PC-3 (cell line): ENCODE measurements at regions not wholly inside any gene's neighbourhood (a gene's known extent, or its start where the extent isn't known, plus 50 kb on each side); places are given as distances from the start of the nearest gene placed in this dataset.

Experiments used
- ATAC-seq: fragments of 200-7000 bp; cut with Tn5 transposase; 2 replicates; pipeline ENCODE4 v1.9.1; 2020; ENCODE audit warnings: mild to moderate bottlenecking, moderate library complexity
- BruUV-seq: library from RNA; stranded (reverse); fragments of 400-500 nt; replicated peaks from 2 replicates; lab custom pipeline; 2021; lab: Mats Ljungman, UMichigan
- CTCF ChIA-PET: fragments of 300-600 bp; sonication (Branson Sonifier 250); formaldehyde crosslinking; loops from one replicate; lab custom pipeline; 2022; ENCODE audit warnings: antibody characterized with exemption; lab: Charles Lee
- POLR2A ChIA-PET: fragments of 300-600 bp; sonication (Branson Sonifier 250); formaldehyde crosslinking; loops from one replicate; lab custom pipeline; 2022; ENCODE audit warnings: antibody characterized with exemption; ENCODE audit not compliant: unreplicated experiment; lab: Charles Lee
- DNase-seq: peaks from one replicate; pipeline ENCODE4 v3.0.0-alpha.2; 2015
- H2AFZ ChIP-seq: fragments of 300-600 bp; sonication (generic); 2 replicates; pipeline ENCODE4 v1.6.0; 2016; ENCODE audit warnings: antibody characterized with exemption, low read length
- H3F3A ChIP-seq: fragments of 300-600 bp; sonication (generic); one replicate; pipeline ENCODE4 v1.6.0; 2017; ENCODE audit warnings: antibody characterized with exemption, low read length, control low read depth, mild to moderate bottlenecking; ENCODE audit not compliant: unreplicated experiment
- H3K27ac ChIP-seq: fragments of 300-600 bp; sonication (generic); 2 replicates; pipeline ENCODE4 v1.5.1; 2016; ENCODE audit warnings: mild to moderate bottlenecking, low read length
- H3K27me3 ChIP-seq: fragments of 300-600 bp; sonication (generic); 2 replicates; pipeline ENCODE4 v1.6.1; 2016; ENCODE audit warnings: low read length, mixed read lengths
- H3K36me3 ChIP-seq: fragments of 300-600 bp; sonication (generic); 2 replicates; pipeline ENCODE4 v1.6.1; 2016; ENCODE audit warnings: low read depth, mixed run types, low read length, mixed read lengths
- H3K4me1 ChIP-seq: fragments of 300-600 bp; sonication (generic); 2 replicates; pipeline ENCODE4 v1.5.1; 2016; ENCODE audit warnings: low read length; ENCODE audit not compliant: insufficient read depth
- H3K4me2 ChIP-seq: fragments of 300-600 bp; sonication (generic); 2 replicates; pipeline ENCODE4 v1.6.0; 2016; ENCODE audit warnings: low read length
- H3K4me3 ChIP-seq: fragments of 300-600 bp; sonication (generic); 2 replicates; pipeline ENCODE4 v1.5.1; 2016; ENCODE audit warnings: mild to moderate bottlenecking, low read length, mixed read lengths
- H3K79me2 ChIP-seq: fragments of 300-600 bp; sonication (generic); 2 replicates; pipeline ENCODE4 v1.6.1; 2017; ENCODE audit warnings: low read length, mixed read lengths
- H3K9ac ChIP-seq: fragments of 300-600 bp; sonication (generic); 2 replicates; pipeline ENCODE4 v1.6.0; 2016; ENCODE audit warnings: mild to moderate bottlenecking, low read length
- H3K9me2 ChIP-seq: fragments of 300-600 bp; sonication (generic); replicated peaks from 2 replicates; pipeline ENCODE4 v1.6.1; 2016; ENCODE audit warnings: mixed run types, low read length, mixed read lengths
- H3K9me3 ChIP-seq: fragments of 300-600 bp; sonication (generic); 2 replicates; pipeline ENCODE4 v1.6.1; 2016; ENCODE audit warnings: low read length, mixed read lengths
- H4K20me1 ChIP-seq: fragments of 300-600 bp; sonication (generic); 2 replicates; pipeline ENCODE4 v1.6.1; 2016; ENCODE audit warnings: low read length, mixed read lengths
- EZH2 ChIP-seq: fragments of 300-600 bp; sonication (generic); IDR thresholded peaks from one replicate; pipeline ENCODE4 v1.6.1; 2017; ENCODE audit warnings: antibody characterized with exemption, mild to moderate bottlenecking, low read length; ENCODE audit not compliant: unreplicated experiment
- EZH2phosphoT487 ChIP-seq: fragments of 300-600 bp; sonication (generic); IDR thresholded peaks from 2 replicates; pipeline ENCODE4 v1.6.1; 2018; ENCODE audit warnings: mild to moderate bottlenecking, antibody characterized with exemption, low read length, borderline replicate concordance
- intact Hi-C: fragments of 100-400 bp; cut with micrococcal nuclease; formaldehyde crosslinking; loops from 2 replicates; pipeline ENCODE4 v1.9.0; 2023
- TF ChIP-seq, protein P1 (sequence below): fragments of 300-600 bp; sonication (generic); conservative IDR thresholded peaks from 2 replicates; pipeline ENCODE4 v1.5.1; 2017; ENCODE audit warnings: antibody characterized with exemption, low read depth, mild to moderate bottlenecking, low read length

DNA sequence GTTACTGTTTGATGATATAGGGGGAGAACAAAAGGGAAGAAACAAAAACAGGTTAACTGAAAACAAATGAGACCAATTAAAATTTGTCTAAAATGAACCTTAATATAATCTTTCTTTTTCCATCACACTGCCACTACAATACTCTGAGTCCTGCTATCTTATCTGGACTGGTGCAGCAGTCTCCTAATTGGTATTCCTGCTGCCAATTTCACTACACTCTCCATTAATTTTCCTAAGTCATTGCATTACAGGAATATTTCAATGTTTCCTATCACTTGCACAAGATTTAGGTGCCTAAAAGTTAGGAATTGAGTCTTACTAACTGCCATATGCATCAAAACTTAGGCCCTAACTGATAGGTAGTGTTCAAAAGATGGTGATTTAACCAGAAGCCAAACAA is 884.9 kb upstream of the MGAT4C start:
- POLR2A ChIA-PET: no interaction called here

DNA sequence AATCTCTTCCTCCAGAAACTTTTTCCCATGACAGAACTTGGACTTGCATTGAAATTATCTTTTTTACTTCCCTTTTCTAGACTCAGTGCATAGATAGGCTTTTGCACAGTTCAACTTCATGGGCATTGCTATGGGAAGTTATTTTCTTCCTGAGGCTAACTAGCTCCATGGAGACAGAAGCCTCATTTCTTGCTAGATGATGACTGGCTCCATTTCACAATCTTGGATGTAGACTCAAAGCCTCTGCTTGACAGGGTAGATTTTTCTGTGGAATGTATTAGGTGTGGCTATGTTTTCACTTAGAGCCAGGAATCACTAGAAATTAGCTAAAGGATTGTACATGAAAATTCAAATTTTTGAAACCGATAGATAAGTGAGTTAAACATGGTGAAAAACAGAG is 884.1 kb upstream of the MGAT4C start:
- no TSS peak for BruUV-seq
- H2AFZ ChIP-seq: no peak overlapping the region
- no peaks in the 10 kb centered on the region for H3K27me3 ChIP-seq
- TF ChIP-seq, protein P1, sequence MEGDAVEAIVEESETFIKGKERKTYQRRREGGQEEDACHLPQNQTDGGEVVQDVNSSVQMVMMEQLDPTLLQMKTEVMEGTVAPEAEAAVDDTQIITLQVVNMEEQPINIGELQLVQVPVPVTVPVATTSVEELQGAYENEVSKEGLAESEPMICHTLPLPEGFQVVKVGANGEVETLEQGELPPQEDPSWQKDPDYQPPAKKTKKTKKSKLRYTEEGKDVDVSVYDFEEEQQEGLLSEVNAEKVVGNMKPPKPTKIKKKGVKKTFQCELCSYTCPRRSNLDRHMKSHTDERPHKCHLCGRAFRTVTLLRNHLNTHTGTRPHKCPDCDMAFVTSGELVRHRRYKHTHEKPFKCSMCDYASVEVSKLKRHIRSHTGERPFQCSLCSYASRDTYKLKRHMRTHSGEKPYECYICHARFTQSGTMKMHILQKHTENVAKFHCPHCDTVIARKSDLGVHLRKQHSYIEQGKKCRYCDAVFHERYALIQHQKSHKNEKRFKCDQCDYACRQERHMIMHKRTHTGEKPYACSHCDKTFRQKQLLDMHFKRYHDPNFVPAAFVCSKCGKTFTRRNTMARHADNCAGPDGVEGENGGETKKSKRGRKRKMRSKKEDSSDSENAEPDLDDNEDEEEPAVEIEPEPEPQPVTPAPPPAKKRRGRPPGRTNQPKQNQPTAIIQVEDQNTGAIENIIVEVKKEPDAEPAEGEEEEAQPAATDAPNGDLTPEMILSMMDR: no peak
- no peak for TF ChIP-seq EZH2
- TF ChIP-seq EZH2phosphoT487: no peak
- ChIA-PET POLR2A (no interaction called here), CTCF (no interaction called here)
- ATAC-seq: no peak
- H3K79me2 ChIP-seq: no peaks in the 10 kb centered on the region
- H3K4me2 ChIP-seq: no peak overlapping the region
- H3K36me3 ChIP-seq: no peaks in the 10 kb centered on the region
- H3K9ac ChIP-seq: no peak overlapping the region
- H3K27ac ChIP-seq: no peak overlapping the region
- DNase-seq: no peak
- H3K9me2 ChIP-seq: no peaks in the 10 kb centered on the region
- H4K20me1 ChIP-seq: no peaks in the 10 kb centered on the region
- no peaks in the 10 kb centered on the region for H3F3A ChIP-seq
- intact Hi-C loops: no loop called here
- H3K4me1 ChIP-seq: peaks cover 13% of the 10 kb centered on the region
- no peaks in the 10 kb centered on the region for H3K9me3 ChIP-seq
- no peak overlapping the region for H3K4me3 ChIP-seq

More for the DNA sequence above, 884.9 kb upstream of the MGAT4C start:
- intact Hi-C loops: no loop called here
- Histone ChIP-seq H3K9me2 (no peaks in the 10 kb centered on the region), H3K27me3 (no peaks in the 10 kb centered on the region), H3F3A (no peaks in the 10 kb centered on the region), H3K27ac (no peak overlapping the region), H2AFZ (no peak overlapping the region), H3K4me3 (no peak overlapping the region), H3K79me2 (no peaks in the 10 kb centered on the region), H3K36me3 (no peaks in the 10 kb centered on the region), H4K20me1 (no peaks in the 10 kb centered on the region), H3K9ac (no peak overlapping the region), H3K4me2 (no peak overlapping the region), H3K9me3 (no peaks in the 10 kb centered on the region), H3K4me1 (peaks cover 15% of the 10 kb centered on the region)
- TF ChIP-seq, protein P1: no peak
- TF ChIP-seq EZH2phosphoT487 (no peak), EZH2 (no peak)
- CTCF ChIA-PET: no interaction called here
- no TSS peak for BruUV-seq
- no peak for ATAC-seq
- DNase-seq: no peak

DNA sequence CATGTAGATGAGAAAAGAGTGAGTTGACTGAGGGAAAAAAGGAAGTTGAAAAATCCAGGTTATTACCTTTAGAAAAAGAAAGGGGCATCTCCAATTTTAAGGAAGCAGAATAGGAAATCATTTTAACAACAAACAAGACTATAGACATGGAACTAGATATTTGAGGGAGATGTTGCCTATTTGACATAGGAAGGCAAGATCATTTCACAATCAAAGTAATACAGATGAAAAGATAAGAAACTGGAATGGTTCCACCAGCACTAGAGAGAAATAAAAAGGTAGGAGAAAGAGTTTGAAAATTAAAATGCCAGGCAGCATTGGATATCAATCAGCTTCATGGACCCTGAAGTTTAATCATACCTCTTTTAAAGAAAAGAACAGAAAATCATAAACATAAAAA is 881.0 kb upstream of the MGAT4C start:
- DNase-seq (peak; percentile 29), ATAC-seq (no peak)
- Histone ChIP-seq H3K4me2 (no peak overlapping the region), H3K79me2 (no peaks in the 10 kb centered on the region), H3K9ac (no peak overlapping the region), H3K4me3 (no peak overlapping the region), H3K36me3 (no peaks in the 10 kb centered on the region), H3F3A (no peaks in the 10 kb centered on the region), H4K20me1 (no peaks in the 10 kb centered on the region), H3K4me1 (peaks cover 13% of the 10 kb centered on the region), H3K9me2 (no peaks in the 10 kb centered on the region), H3K9me3 (no peaks in the 10 kb centered on the region), H2AFZ (no peak overlapping the region), H3K27me3 (no peaks in the 10 kb centered on the region), H3K27ac (no peak overlapping the region)
- ChIA-PET CTCF (no interaction called here), POLR2A (no interaction called here)
- no TSS peak for BruUV-seq
- TF ChIP-seq, protein P1: no peak
- TF ChIP-seq EZH2phosphoT487 (no peak), EZH2 (no peak)
- intact Hi-C loops: no loop called here
